ENCODE measurements at regions not wholly inside any gene's neighbourhood (a gene's known extent, or its start where the extent isn't known, plus 50 kb on each side); places are given as distances from the start of the nearest gene placed in this dataset.

GRCh38 chr9:80040457-80040856, 468.7 kb downstream of the TLE4 start:
- H3K27me3 ChIP-seq = no peaks in the 10 kb centered on the region
- no peaks in the 10 kb centered on the region for H3K4me1 ChIP-seq
- no peaks in the 10 kb centered on the region for H3K36me3 ChIP-seq
- no peak overlapping the region for H3K27ac ChIP-seq
- TF ChIP-seq POLR2A (IDR thresholded peaks at IDR 0.05) = no peak
- TF ChIP-seq EP300 (IDR thresholded peaks at IDR 0.05) = no peak
- TF ChIP-seq POLR2AphosphoS5 (IDR thresholded peaks at IDR 0.05) = no peak
- no peak for TF ChIP-seq CTCF (IDR thresholded peaks at IDR 0.05)
- WGBS, 2 donors (ENCODE audit: low coverage in 1 of 2) = 57 to 70% methylated on average over 2 to 4 of the region's 4 CpGs
- ATAC-seq = no peak
- H3K9me3 ChIP-seq = no peaks in the 10 kb centered on the region
- H3K4me3 ChIP-seq = no peak overlapping the region

GRCh38 chr9:80030801-80031200, 459.0 kb downstream of the TLE4 start:
- WGBS, 2 donors (ENCODE audit: low coverage in 1 of 2) = 85 to 86% methylated on average over 2 of the region's 2 CpGs
- Histone ChIP-seq H3K4me1 (peaks cover 0 to 4% (median 0%) of the 10 kb centered on the region in 3 donors), H3K27ac (no peak overlapping the region), H3K9me3 (no peaks in the 10 kb centered on the region), H3K4me3 (no peak overlapping the region), H3K27me3 (no peaks in the 10 kb centered on the region), H3K36me3 (no peaks in the 10 kb centered on the region)
- TF ChIP-seq POLR2AphosphoS5 (IDR thresholded peaks at IDR 0.05) (no peak), CTCF (IDR thresholded peaks at IDR 0.05) (no peak), POLR2A (IDR thresholded peaks at IDR 0.05) (no peak), EP300 (IDR thresholded peaks at IDR 0.05) (no peak)
- ATAC-seq = no peak

GRCh38 chr9:80028501-80028900, 456.7 kb downstream of the TLE4 start:
- Histone ChIP-seq H3K36me3 (no peaks in the 10 kb centered on the region), H3K9me3 (no peaks in the 10 kb centered on the region), H3K4me1 (peaks cover 0 to 4% (median 0%) of the 10 kb centered on the region in 3 donors), H3K27me3 (no peaks in the 10 kb centered on the region), H3K4me3 (no peak overlapping the region), H3K27ac (no peak overlapping the region)
- 76 to 80% methylated on average over 1 to 2 of the region's 2 CpGs for WGBS, 2 donors (ENCODE audit: low coverage in 1 of 2)
- no peak for TF ChIP-seq EP300 (IDR thresholded peaks at IDR 0.05)
- TF ChIP-seq CTCF (IDR thresholded peaks at IDR 0.05) = no peak
- no peak for TF ChIP-seq POLR2AphosphoS5 (IDR thresholded peaks at IDR 0.05)
- TF ChIP-seq POLR2A (IDR thresholded peaks at IDR 0.05) = no peak
- peak; percentile 39 for ATAC-seq

- no peak for ATAC-seq
- TF ChIP-seq POLR2A (IDR thresholded peaks at IDR 0.05) = no peak
- TF ChIP-seq EP300 (IDR thresholded peaks at IDR 0.05) = no peak
- TF ChIP-seq POLR2AphosphoS5 (IDR thresholded peaks at IDR 0.05) = no peak
- TF ChIP-seq CTCF (IDR thresholded peaks at IDR 0.05) = no peak
- peaks cover 0 to 4% (median 0%) of the 10 kb centered on the region in 3 donors for H3K4me1 ChIP-seq
- no peak overlapping the region for H3K27ac ChIP-seq
- WGBS, 2 donors (ENCODE audit: low coverage in 1 of 2) = 76 to 79% methylated on average over 5 of the region's 5 CpGs
- no peaks in the 10 kb centered on the region for H3K27me3 ChIP-seq
- H3K9me3 ChIP-seq = no peaks in the 10 kb centered on the region
- H3K4me3 ChIP-seq = no peak overlapping the region
- no peaks in the 10 kb centered on the region for H3K36me3 ChIP-seq
These were observed 454.2 kb downstream of the TLE4 start for GRCh38 chr9:80025796-80026520.

- TF ChIP-seq EP300 (IDR thresholded peaks at IDR 0.05) (no peak), CTCF (IDR thresholded peaks at IDR 0.05) (no peak), POLR2A (IDR thresholded peaks at IDR 0.05) (no peak), POLR2AphosphoS5 (IDR thresholded peaks at IDR 0.05) (no peak)
- Histone ChIP-seq H3K4me1 (peaks cover 0 to 3% (median 0%) of the 10 kb centered on the region in 3 donors), H3K27me3 (no peaks in the 10 kb centered on the region), H3K4me3 (no peak overlapping the region), H3K36me3 (no peaks in the 10 kb centered on the region), H3K9me3 (no peaks in the 10 kb centered on the region), H3K27ac (no peak overlapping the region)
- no peak for ATAC-seq
- 83% methylated on average over 1 of the region's 1 CpG; no CpG with 5 or more reads in 1 of the 2 donors for WGBS, 2 donors (ENCODE audit: low coverage in 1 of 2)
These were observed 453.4 kb downstream of the TLE4 start for GRCh38 chr9:80025131-80025530.
